ENCODE measurements at regions not wholly inside any gene's neighbourhood (a gene's known extent, or its start where the extent isn't known, plus 50 kb on each side); places are given as distances from the start of the nearest gene placed in this dataset.

- no peak overlapping the region for H2AFZ ChIP-seq (ENCODE audit: control insufficient read depth, low read depth, low read length)
- intact Hi-C loops (cut with micrococcal nuclease; ENCODE audit: unreplicated experiment) = no loop called here
- H3K36me3 ChIP-seq (ENCODE audit: control insufficient read depth in 2 of 2, insufficient read depth in 2 of 2, low read length in 1 of 2) = no peaks in the 10 kb centered on the region
- FAIRE-seq = no peak
- WGBS (ENCODE audit: insufficient coverage, insufficient replicate concordance, low lambda C conversion rate, missing lambda C conversion rate) = 7% methylated on average over 1 of the region's 1 CpG
- no peak overlapping the region for H3K4me3 ChIP-seq
- ChIA-PET RAD21 (ENCODE audit: unreplicated experiment) (interaction anchor here (1.1 to 1.2 kb wide), 2 partner anchors 10 to 14 kb away, joined by 3 read pairs; no protein-coding TSS in a partner anchor), CTCF (interaction anchor here (1.7 kb wide), 1 partner anchor 9 kb away, joined by 4 read pairs; no protein-coding TSS in a partner anchor), SMC1A (ENCODE audit: uncharacterized antibody, unreplicated experiment) (interaction anchor here (1.0 to 1.5 kb wide), 3 partner anchors 9 to 32 kb away, joined by 4 to 5 read pairs (median 4); no protein-coding TSS in a partner anchor), POLR2A (interaction anchor here (1.0 kb wide), 2 partner anchors 9 to 154 kb away, joined by 3 to 4 read pairs; no protein-coding TSS in a partner anchor)
- H3K27ac ChIP-seq (ENCODE audit: control insufficient read depth, insufficient read depth) = no peak overlapping the region
- no peaks in the 10 kb centered on the region for H3K4me1 ChIP-seq (ENCODE audit: control insufficient read depth, insufficient read depth, low read length)
- no peak for DNase-seq (ENCODE audit: low read depth, low spot score)
- no peak overlapping the region for H3K9ac ChIP-seq (ENCODE audit: control insufficient read depth, insufficient read depth, low read length)
- 0 out of 4 replicates have a peak, but pooled peaks cover 0 to 2% of the 10 kb centered on the region in 2 experiments for H3K27me3 ChIP-seq (replicated peaks in 1 of 2; ENCODE audit: control insufficient read depth in 2 of 2, insufficient read depth in 2 of 2, low read length in 1 of 2)
- ATAC-seq = no peak
- BruUV-seq (replicated peaks) = no TSS peak
- H3K79me2 ChIP-seq (ENCODE audit: control insufficient read depth, insufficient read depth, low read length) = no peaks in the 10 kb centered on the region
- no peaks in the 10 kb centered on the region for H4K20me1 ChIP-seq (ENCODE audit: control insufficient read depth, insufficient read depth)
- no peaks in the 10 kb centered on the region for H3K9me3 ChIP-seq (replicated peaks; ENCODE audit: control insufficient read depth, insufficient read depth, low read length)
- in situ Hi-C loops (cut with MboI) = no loop called here
- H3K4me2 ChIP-seq (ENCODE audit: control insufficient read depth, insufficient read depth) = no peak overlapping the region
- TF ChIP-seq, protein P1, sequence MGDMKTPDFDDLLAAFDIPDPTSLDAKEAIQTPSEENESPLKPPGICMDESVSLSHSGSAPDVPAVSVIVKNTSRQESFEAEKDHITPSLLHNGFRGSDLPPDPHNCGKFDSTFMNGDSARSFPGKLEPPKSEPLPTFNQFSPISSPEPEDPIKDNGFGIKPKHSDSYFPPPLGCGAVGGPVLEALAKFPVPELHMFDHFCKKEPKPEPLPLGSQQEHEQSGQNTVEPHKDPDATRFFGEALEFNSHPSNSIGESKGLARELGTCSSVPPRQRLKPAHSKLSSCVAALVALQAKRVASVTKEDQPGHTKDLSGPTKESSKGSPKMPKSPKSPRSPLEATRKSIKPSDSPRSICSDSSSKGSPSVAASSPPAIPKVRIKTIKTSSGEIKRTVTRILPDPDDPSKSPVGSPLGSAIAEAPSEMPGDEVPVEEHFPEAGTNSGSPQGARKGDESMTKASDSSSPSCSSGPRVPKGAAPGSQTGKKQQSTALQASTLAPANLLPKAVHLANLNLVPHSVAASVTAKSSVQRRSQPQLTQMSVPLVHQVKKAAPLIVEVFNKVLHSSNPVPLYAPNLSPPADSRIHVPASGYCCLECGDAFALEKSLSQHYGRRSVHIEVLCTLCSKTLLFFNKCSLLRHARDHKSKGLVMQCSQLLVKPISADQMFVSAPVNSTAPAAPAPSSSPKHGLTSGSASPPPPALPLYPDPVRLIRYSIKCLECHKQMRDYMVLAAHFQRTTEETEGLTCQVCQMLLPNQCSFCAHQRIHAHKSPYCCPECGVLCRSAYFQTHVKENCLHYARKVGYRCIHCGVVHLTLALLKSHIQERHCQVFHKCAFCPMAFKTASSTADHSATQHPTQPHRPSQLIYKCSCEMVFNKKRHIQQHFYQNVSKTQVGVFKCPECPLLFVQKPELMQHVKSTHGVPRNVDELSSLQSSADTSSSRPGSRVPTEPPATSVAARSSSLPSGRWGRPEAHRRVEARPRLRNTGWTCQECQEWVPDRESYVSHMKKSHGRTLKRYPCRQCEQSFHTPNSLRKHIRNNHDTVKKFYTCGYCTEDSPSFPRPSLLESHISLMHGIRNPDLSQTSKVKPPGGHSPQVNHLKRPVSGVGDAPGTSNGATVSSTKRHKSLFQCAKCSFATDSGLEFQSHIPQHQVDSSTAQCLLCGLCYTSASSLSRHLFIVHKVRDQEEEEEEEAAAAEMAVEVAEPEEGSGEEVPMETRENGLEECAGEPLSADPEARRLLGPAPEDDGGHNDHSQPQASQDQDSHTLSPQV (IDR thresholded peaks at IDR 0.05) = no peak
- TF ChIP-seq ZNF207 (IDR thresholded peaks at IDR 0.05; ENCODE audit: borderline replicate concordance) (no peak), SIX5 (IDR thresholded peaks at IDR 0.05; ENCODE audit: low read depth, low read length, severe bottlenecking) (no peak), MYC (IDR thresholded peaks at IDR 0.05; ENCODE audit: insufficient read depth, insufficient read length, insufficient replicate concordance, low read length, severe bottlenecking) (no peak), NRF1 (conservative IDR thresholded peaks at IDR 0.05; ENCODE audit: low read depth, low read length) (no peak), ZBTB4 (CRISPR knock-in tag; IDR thresholded peaks at IDR 0.05) (no peak), ATF2 (IDR thresholded peaks at IDR 0.05; ENCODE audit: low read length) (no peak)
- TF ChIP-seq, protein P2, sequence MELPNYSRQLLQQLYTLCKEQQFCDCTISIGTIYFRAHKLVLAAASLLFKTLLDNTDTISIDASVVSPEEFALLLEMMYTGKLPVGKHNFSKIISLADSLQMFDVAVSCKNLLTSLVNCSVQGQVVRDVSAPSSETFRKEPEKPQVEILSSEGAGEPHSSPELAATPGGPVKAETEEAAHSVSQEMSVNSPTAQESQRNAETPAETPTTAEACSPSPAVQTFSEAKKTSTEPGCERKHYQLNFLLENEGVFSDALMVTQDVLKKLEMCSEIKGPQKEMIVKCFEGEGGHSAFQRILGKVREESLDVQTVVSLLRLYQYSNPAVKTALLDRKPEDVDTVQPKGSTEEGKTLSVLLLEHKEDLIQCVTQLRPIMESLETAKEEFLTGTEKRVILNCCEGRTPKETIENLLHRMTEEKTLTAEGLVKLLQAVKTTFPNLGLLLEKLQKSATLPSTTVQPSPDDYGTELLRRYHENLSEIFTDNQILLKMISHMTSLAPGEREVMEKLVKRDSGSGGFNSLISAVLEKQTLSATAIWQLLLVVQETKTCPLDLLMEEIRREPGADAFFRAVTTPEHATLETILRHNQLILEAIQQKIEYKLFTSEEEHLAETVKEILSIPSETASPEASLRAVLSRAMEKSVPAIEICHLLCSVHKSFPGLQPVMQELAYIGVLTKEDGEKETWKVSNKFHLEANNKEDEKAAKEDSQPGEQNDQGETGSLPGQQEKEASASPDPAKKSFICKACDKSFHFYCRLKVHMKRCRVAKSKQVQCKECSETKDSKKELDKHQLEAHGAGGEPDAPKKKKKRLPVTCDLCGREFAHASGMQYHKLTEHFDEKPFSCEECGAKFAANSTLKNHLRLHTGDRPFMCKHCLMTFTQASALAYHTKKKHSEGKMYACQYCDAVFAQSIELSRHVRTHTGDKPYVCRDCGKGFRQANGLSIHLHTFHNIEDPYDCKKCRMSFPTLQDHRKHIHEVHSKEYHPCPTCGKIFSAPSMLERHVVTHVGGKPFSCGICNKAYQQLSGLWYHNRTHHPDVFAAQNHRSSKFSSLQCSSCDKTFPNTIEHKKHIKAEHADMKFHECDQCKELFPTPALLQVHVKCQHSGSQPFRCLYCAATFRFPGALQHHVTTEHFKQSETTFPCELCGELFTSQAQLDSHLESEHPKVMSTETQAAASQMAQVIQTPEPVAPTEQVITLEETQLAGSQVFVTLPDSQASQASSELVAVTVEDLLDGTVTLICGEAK (IDR thresholded peaks at IDR 0.05; ENCODE audit: borderline replicate concordance) = peak; percentile 82
These were observed 177.2 kb upstream of the CXCR4 start for GRCh38 chr2:136295168-136295567.

Data from GM12878 (cell line).